ENCODE measurements at regions not wholly inside any gene's neighbourhood (a gene's known extent, or its start where the extent isn't known, plus 50 kb on each side); places are given as distances from the start of the nearest gene placed in this dataset.

- no peak overlapping the region for H3K27ac ChIP-seq
- TF ChIP-seq ZFX (IDR thresholded peaks at IDR 0.05) (no peak), CTCF (conservative IDR thresholded peaks at IDR 0.05) (no peak)
Measured at GRCh38 chr10:1873661-1874315, 136.5 kb upstream of the ADARB2 start.

GRCh38 chr10:1872151-1872726, 134.9 kb upstream of the ADARB2 start:
- TF ChIP-seq ZFX (IDR thresholded peaks at IDR 0.05) (no peak), CTCF (conservative IDR thresholded peaks at IDR 0.05) (no peak)
- no peak overlapping the region for H3K27ac ChIP-seq

- TF ChIP-seq ZFX (IDR thresholded peaks at IDR 0.05) (no peak), CTCF (conservative IDR thresholded peaks at IDR 0.05) (no peak)
- no peak overlapping the region for H3K27ac ChIP-seq
Measured at GRCh38 chr10:1870491-1870890, 133.2 kb upstream of the ADARB2 start.

- no peak overlapping the region for H3K27ac ChIP-seq
- TF ChIP-seq CTCF (conservative IDR thresholded peaks at IDR 0.05) (no peak), ZFX (IDR thresholded peaks at IDR 0.05) (no peak)
Measured at GRCh38 chr10:1869861-1870260, 132.5 kb upstream of the ADARB2 start.

GRCh38 chr10:1860351-1860750, 123.0 kb upstream of the ADARB2 start:
- no peak for TF ChIP-seq CTCF (conservative IDR thresholded peaks at IDR 0.05)
- no peak for TF ChIP-seq ZFX (IDR thresholded peaks at IDR 0.05)
- H3K27ac ChIP-seq = no peak overlapping the region

GRCh38 chr10:1858547-1858946, 121.2 kb upstream of the ADARB2 start:
- H3K27ac ChIP-seq = no peak overlapping the region
- TF ChIP-seq ZFX (IDR thresholded peaks at IDR 0.05) = no peak
- TF ChIP-seq CTCF (conservative IDR thresholded peaks at IDR 0.05) = no peak

- no peak overlapping the region for H3K27ac ChIP-seq
- TF ChIP-seq CTCF (conservative IDR thresholded peaks at IDR 0.05) = no peak
- TF ChIP-seq ZFX (IDR thresholded peaks at IDR 0.05) = no peak
Measured at GRCh38 chr10:1858048-1858447, 120.7 kb upstream of the ADARB2 start.

All from C4-2B (cell line).